ENCODE measurements at regions not wholly inside any gene's neighbourhood (a gene's known extent, or its start where the extent isn't known, plus 50 kb on each side); places are given as distances from the start of the nearest gene placed in this dataset.

GRCh38 chr16:66296591-66296990, 69.9 kb upstream of the CDH5 start:
- TF ChIP-seq POLR2A (IDR thresholded peaks at IDR 0.05) (no peak), CTCF (IDR thresholded peaks at IDR 0.05) (no peak), POLR2AphosphoS5 (IDR thresholded peaks at IDR 0.05; ENCODE audit: insufficient read depth in 1 of 2, low read depth in 1 of 2) (no peak)
